ENCODE measurements at regions not wholly inside any gene's neighbourhood (a gene's known extent, or its start where the extent isn't known, plus 50 kb on each side); places are given as distances from the start of the nearest gene placed in this dataset.

DNA sequence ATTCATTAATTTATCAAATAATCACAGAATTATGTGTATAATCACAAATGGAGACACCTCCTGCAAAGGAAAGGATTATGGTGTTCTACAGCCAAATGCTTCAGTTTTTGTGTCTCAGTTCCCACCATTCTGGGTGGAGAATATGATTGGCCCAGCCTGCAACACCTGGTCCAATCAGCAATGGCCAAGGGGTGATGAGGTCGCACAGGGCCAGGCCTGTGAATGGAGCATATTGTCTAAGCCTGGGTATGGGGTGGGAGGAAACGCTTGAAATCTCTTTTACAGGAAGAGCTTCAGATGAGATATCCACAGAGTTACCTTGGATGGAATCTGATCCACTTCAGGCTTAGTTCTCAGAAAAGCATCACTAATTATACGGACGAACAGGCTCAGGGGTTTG lies 271.6 kb downstream of the DHX35 start:
- TF ChIP-seq, protein P1, sequence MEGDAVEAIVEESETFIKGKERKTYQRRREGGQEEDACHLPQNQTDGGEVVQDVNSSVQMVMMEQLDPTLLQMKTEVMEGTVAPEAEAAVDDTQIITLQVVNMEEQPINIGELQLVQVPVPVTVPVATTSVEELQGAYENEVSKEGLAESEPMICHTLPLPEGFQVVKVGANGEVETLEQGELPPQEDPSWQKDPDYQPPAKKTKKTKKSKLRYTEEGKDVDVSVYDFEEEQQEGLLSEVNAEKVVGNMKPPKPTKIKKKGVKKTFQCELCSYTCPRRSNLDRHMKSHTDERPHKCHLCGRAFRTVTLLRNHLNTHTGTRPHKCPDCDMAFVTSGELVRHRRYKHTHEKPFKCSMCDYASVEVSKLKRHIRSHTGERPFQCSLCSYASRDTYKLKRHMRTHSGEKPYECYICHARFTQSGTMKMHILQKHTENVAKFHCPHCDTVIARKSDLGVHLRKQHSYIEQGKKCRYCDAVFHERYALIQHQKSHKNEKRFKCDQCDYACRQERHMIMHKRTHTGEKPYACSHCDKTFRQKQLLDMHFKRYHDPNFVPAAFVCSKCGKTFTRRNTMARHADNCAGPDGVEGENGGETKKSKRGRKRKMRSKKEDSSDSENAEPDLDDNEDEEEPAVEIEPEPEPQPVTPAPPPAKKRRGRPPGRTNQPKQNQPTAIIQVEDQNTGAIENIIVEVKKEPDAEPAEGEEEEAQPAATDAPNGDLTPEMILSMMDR (IDR thresholded peaks at IDR 0.05), result no peak
- TF ChIP-seq POLR2A (IDR thresholded peaks at IDR 0.05) (no peak), EP300 (IDR thresholded peaks at IDR 0.05) (no peak)

Measured in sigmoid colon (tissue), 4 donors.